K562 (cell line): ENCODE measurements at regions not wholly inside any gene's neighbourhood (a gene's known extent, or its start where the extent isn't known, plus 50 kb on each side); places are given as distances from the start of the nearest gene placed in this dataset.

Experiments used
- ARID2 ChIP-seq: fragments of 450-650 bp; IDR thresholded peaks from 2 replicates; pipeline ENCODE4 v1.6.1; 2017; ENCODE audit warnings: antibody characterized with exemption, mild to moderate bottlenecking
- BRF1 ChIP-seq: IDR thresholded peaks from 3 replicates; pipeline ENCODE4 v1.6.1; 2011; ENCODE audit warnings: borderline replicate concordance, mild to moderate bottlenecking; ENCODE audit not compliant: insufficient read length; ENCODE audit errors: extremely low read depth
- CHD2 ChIP-seq: IDR thresholded peaks from 2 replicates; pipeline ENCODE4 v1.6.1; 2011; ENCODE audit warnings: low read depth, low read length
- CTCF ChIP-seq, 3 experiments: IDR thresholded peaks in 2 of 3; conservative IDR thresholded peaks in 1 of 3; 2 replicates each; pipeline ENCODE4 v1.5.1; 2011 to 2012; ENCODE audit warnings: low read length in 3 of 3, mild to moderate bottlenecking in 3 of 3, control low read depth in 2 of 3, improper control_type of control experiment in 1 of 3, inconsistent platforms in 1 of 3, low read depth in 1 of 3, mixed read lengths in 1 of 3, moderate library complexity in 1 of 3; ENCODE audit not compliant: insufficient read depth in 2 of 3
- CXXC5 ChIP-seq: fragments of 250-450 bp; sonication (Bioruptor Pico); IDR thresholded peaks from 2 replicates; pipeline ENCODE4 v1.8.0; 2022; ENCODE audit warnings: inconsistent platforms, mild to moderate bottlenecking, moderate library complexity
- IRF1 ChIP-seq: sonication (generic); formaldehyde crosslinking; IDR thresholded peaks from 2 replicates; pipeline ENCODE4 v1.8.0; 2022; ENCODE audit warnings: missing genetic modification reagents, mild to moderate bottlenecking, borderline replicate concordance
- RAD21 ChIP-seq, 2 experiments: fragments of 250-450 bp in 1 of 2; fragments of 450-650 bp in 1 of 2; sonication (Bioruptor Pico) in 1 of 2; formaldehyde crosslinking in 1 of 2; IDR thresholded peaks in 1 of 2; conservative IDR thresholded peaks in 1 of 2; 2 replicates each; pipeline versions ENCODE4 v1.4.0 to v1.8.0; 2020 to 2022; ENCODE audit warnings: mild to moderate bottlenecking in 2 of 2, moderate library complexity in 1 of 2
- RBBP5 ChIP-seq: fragments of 200-600 bp; sonication (generic); IDR thresholded peaks from 2 replicates; pipeline ENCODE4 v1.6.1; 2012; ENCODE audit warnings: borderline replicate concordance, mild to moderate bottlenecking, low read length, control low read depth, inconsistent platforms; ENCODE audit not compliant: insufficient read depth, poor library complexity, severe bottlenecking
- U2AF1 ChIP-seq: fragments of 200-400 bp; formaldehyde crosslinking; optimal IDR thresholded peaks from 2 replicates; pipeline ENCODE3; 2017; ENCODE audit warnings: mild to moderate bottlenecking, low read depth, low read length, moderate library complexity
- TF ChIP-seq, protein P1 (sequence below): sonication (generic); formaldehyde crosslinking; IDR thresholded peaks from 2 replicates; pipeline ENCODE4 v1.8.0; 2022; ENCODE audit warnings: mild to moderate bottlenecking, low read depth, missing genetic modification reagents

DNA sequence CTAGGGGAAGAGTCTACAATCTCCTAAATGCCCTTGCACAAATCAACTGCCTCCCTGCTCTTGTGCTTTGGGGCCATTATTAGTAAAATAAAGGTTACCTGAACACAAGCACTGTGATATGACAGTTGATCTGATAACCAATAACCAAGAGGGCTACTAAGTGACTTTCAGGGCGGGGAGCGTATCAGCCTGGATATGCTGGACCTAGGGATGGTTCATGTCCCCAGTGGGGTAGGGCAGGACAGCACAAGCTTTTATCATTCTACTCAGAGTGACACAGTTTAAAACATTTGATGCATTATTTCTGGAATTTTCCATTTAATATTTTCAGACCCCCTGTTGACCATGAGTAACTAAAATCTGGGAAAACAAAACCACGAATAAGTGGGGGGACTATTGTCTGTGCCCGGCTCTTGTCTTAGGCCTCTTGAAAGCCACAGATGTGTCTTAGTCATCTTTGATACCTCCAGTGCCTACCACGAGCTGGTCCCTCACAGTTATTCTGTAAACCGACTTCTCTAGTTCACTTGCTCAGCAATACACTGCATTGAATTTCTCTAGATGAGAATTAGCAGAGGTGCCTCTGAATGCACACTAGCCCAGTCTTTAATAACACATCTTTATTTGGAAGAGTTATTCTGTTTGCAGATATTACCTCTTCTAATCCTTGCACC is 94.6 kb upstream of the DHX40 start:
- no peak for TF ChIP-seq CXXC5 (CRISPR knock-in tag)
- no peak for TF ChIP-seq RAD21 (CRISPR knock-in tag; conservative IDR thresholded peaks at IDR 0.05 in 1 of 2, IDR thresholded peaks at IDR 0.05 in 1 of 2)
- no peak for TF ChIP-seq CTCF (IDR thresholded peaks at IDR 0.05 in 2 of 3, conservative IDR thresholded peaks at IDR 0.05 in 1 of 3; ENCODE audit: insufficient read depth in 2 of 3, low read depth in 1 of 3, low read length in 3 of 3)
- TF ChIP-seq ARID2, result no peak
- no peak for TF ChIP-seq IRF1
- no peak for TF ChIP-seq CHD2
- TF ChIP-seq BRF1, result no peak
- TF ChIP-seq, protein P1, sequence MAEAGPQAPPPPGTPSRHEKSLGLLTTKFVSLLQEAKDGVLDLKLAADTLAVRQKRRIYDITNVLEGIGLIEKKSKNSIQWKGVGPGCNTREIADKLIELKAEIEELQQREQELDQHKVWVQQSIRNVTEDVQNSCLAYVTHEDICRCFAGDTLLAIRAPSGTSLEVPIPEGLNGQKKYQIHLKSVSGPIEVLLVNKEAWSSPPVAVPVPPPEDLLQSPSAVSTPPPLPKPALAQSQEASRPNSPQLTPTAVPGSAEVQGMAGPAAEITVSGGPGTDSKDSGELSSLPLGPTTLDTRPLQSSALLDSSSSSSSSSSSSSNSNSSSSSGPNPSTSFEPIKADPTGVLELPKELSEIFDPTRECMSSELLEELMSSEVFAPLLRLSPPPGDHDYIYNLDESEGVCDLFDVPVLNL, result no peak
- no peak for TF ChIP-seq RBBP5
- no peak for TF ChIP-seq U2AF1
